Smooth muscle cell (in vitro differentiated cells): ENCODE measurements at regions not wholly inside any gene's neighbourhood (a gene's known extent, or its start where the extent isn't known, plus 50 kb on each side); places are given as distances from the start of the nearest gene placed in this dataset.

Experiments used
- DNase-seq: peaks from one replicate; lab custom pipeline; 2025; ENCODE audit not compliant: unreplicated experiment; lab: John Stamatoyannopoulos, UW
- H2AFZ ChIP-seq: fragments of 200-600 bp; sonication (generic); 2 replicates; pipeline ENCODE4 v1.6.0; 2016; ENCODE audit warnings: antibody characterized with exemption, low read depth, mild to moderate bottlenecking
- H3F3A ChIP-seq: fragments of 200-600 bp; sonication (generic); 2 replicates; pipeline ENCODE4 v1.6.0; 2017; ENCODE audit warnings: antibody characterized with exemption, low read depth
- H3K27ac ChIP-seq: fragments of 200-600 bp; sonication (generic); 2 replicates; pipeline ENCODE4 v1.5.1; 2016; ENCODE audit warnings: low read depth, mild to moderate bottlenecking
- H3K27me3 ChIP-seq: fragments of 200-600 bp; sonication (generic); 2 replicates; pipeline ENCODE4 v1.6.1; 2016; ENCODE audit warnings: low read depth, mild to moderate bottlenecking
- H3K36me3 ChIP-seq: fragments of 200-600 bp; sonication (generic); 2 replicates; pipeline ENCODE4 v1.5.1; 2016; ENCODE audit warnings: low read depth
- H3K4me1 ChIP-seq: fragments of 200-600 bp; sonication (generic); 2 replicates; pipeline ENCODE4 v1.5.1; 2016; ENCODE audit warnings: low read depth
- H3K4me2 ChIP-seq: fragments of 200-600 bp; sonication (generic); 2 replicates; pipeline ENCODE4 v1.6.0; 2016; ENCODE audit warnings: mild to moderate bottlenecking
- H3K4me3 ChIP-seq: fragments of 200-600 bp; sonication (generic); 2 replicates; pipeline ENCODE4 v1.5.1; 2016; ENCODE audit warnings: mild to moderate bottlenecking
- H3K79me2 ChIP-seq: fragments of 200-600 bp; sonication (generic); 2 replicates; pipeline ENCODE4 v1.6.0; 2016; ENCODE audit warnings: low read depth, mild to moderate bottlenecking
- H3K9ac ChIP-seq: fragments of 200-600 bp; sonication (generic); 2 replicates; pipeline ENCODE4 v1.6.0; 2016; ENCODE audit warnings: low read depth
- H3K9me3 ChIP-seq: fragments of 200-600 bp; sonication (generic); replicated peaks from 2 replicates; pipeline ENCODE4 v1.5.1; 2016; ENCODE audit warnings: low read depth
- H4K20me1 ChIP-seq: fragments of 200-600 bp; sonication (generic); 2 replicates; pipeline ENCODE4 v1.6.0; 2016; ENCODE audit warnings: low read depth
- CTCF ChIP-seq: fragments of 200-600 bp; sonication (generic); IDR thresholded peaks from 2 replicates; pipeline ENCODE4 v1.5.1; 2017; ENCODE audit warnings: borderline replicate concordance, mild to moderate bottlenecking, antibody characterized with exemption; ENCODE audit not compliant: insufficient read depth, poor library complexity, severe bottlenecking
- WGBS: methylation state at CpG from one replicate; pipeline ENCODE4 v1.1.7; 2016; ENCODE audit warnings: low lambda C conversion rate; 5-methylcytosine and 5-hydroxymethylcytosine counted together

GRCh38 chr18:8503248-8503647 lies 106.0 kb upstream of the RAB12 start:
- no peak overlapping the region for H3K9ac ChIP-seq
- no peak for DNase-seq
- H3K4me3 ChIP-seq = no peak overlapping the region
- H3K9me3 ChIP-seq = no peaks in the 10 kb centered on the region
- no peaks in the 10 kb centered on the region for H3K4me1 ChIP-seq
- no peaks in the 10 kb centered on the region for H3K79me2 ChIP-seq
- 66% methylated on average over 1 of the region's 1 CpG for WGBS
- no peaks in the 10 kb centered on the region for H3F3A ChIP-seq
- H3K27me3 ChIP-seq = no peaks in the 10 kb centered on the region
- no peak overlapping the region for H2AFZ ChIP-seq
- no peak overlapping the region for H3K27ac ChIP-seq
- no peaks in the 10 kb centered on the region for H4K20me1 ChIP-seq
- H3K4me2 ChIP-seq = no peak overlapping the region
- no peak for TF ChIP-seq CTCF
- H3K36me3 ChIP-seq = no peaks in the 10 kb centered on the region

- Histone ChIP-seq H3K9me3 (no peaks in the 10 kb centered on the region), H4K20me1 (no peaks in the 10 kb centered on the region), H2AFZ (no peak overlapping the region), H3K9ac (no peak overlapping the region), H3K79me2 (no peaks in the 10 kb centered on the region), H3K4me3 (no peak overlapping the region), H3F3A (no peaks in the 10 kb centered on the region), H3K27ac (no peak overlapping the region), H3K4me1 (no peaks in the 10 kb centered on the region), H3K4me2 (no peak overlapping the region), H3K36me3 (no peaks in the 10 kb centered on the region), H3K27me3 (no peaks in the 10 kb centered on the region)
- TF ChIP-seq CTCF = no peak
- DNase-seq = no peak
- WGBS = 69% methylated on average over 3 of the region's 3 CpGs
Observed at GRCh38 chr18:8504424-8504823, 104.8 kb upstream of the RAB12 start.

- no peak overlapping the region for H3K9ac ChIP-seq
- no peak for DNase-seq
- H2AFZ ChIP-seq = no peak overlapping the region
- H4K20me1 ChIP-seq = no peaks in the 10 kb centered on the region
- H3K4me1 ChIP-seq = no peaks in the 10 kb centered on the region
- no peaks in the 10 kb centered on the region for H3K27me3 ChIP-seq
- H3K4me3 ChIP-seq = no peak overlapping the region
- TF ChIP-seq CTCF = no peak
- H3K4me2 ChIP-seq = no peak overlapping the region
- no peaks in the 10 kb centered on the region for H3F3A ChIP-seq
- no peak overlapping the region for H3K27ac ChIP-seq
- WGBS = 76% methylated on average over 9 of the region's 9 CpGs
- H3K36me3 ChIP-seq = no peaks in the 10 kb centered on the region
- H3K9me3 ChIP-seq = no peaks in the 10 kb centered on the region
- no peaks in the 10 kb centered on the region for H3K79me2 ChIP-seq
Observed at GRCh38 chr18:8504880-8505435, 104.3 kb upstream of the RAB12 start.
